Peyer's patch (tissue), 4 donors: ENCODE measurements at regions not wholly inside any gene's neighbourhood (a gene's known extent, or its start where the extent isn't known, plus 50 kb on each side); places are given as distances from the start of the nearest gene placed in this dataset.

Experiments
- CTCF ChIP-seq, 6 experiments: fragments of 450-650 bp in 4 of 6; fragments of 200-600 bp in 2 of 6; sonication (generic) in 1 of 6; IDR thresholded peaks; one replicate each; pipeline ENCODE4 v1.5.1; 2017 to 2019; ENCODE audit warnings: antibody characterized with exemption in 6 of 6, mild to moderate bottlenecking in 3 of 6, moderate library complexity in 1 of 6
- POLR2A ChIP-seq, 2 donors: fragments of 450-650 bp; IDR thresholded peaks; one replicate each; pipeline ENCODE4 v1.5.1; 2017; ENCODE audit warnings: antibody characterized with exemption in 2 of 2, mild to moderate bottlenecking in 2 of 2, moderate library complexity in 2 of 2

- TF ChIP-seq POLR2A (IDR thresholded peaks at IDR 0.05) (no peak), CTCF (IDR thresholded peaks at IDR 0.05) (no peak)
These were observed 135.5 kb upstream of the RARB start for GRCh38 chr3:25292595-25292994.
